Osteoblast (primary cell): ENCODE measurements at regions not wholly inside any gene's neighbourhood (a gene's known extent, or its start where the extent isn't known, plus 50 kb on each side); places are given as distances from the start of the nearest gene placed in this dataset.
"Not testable (repeated sequence)": the region's sequence is repeated elsewhere in the genome, so short reads cannot be mapped to it uniquely, and the experiment has no call there.

ENCODE experiments used
- DNase-seq: peaks from one replicate; pipeline ENCODE4 v3.0.0; 2011; ENCODE audit warnings: low spot score, mixed read lengths; ENCODE audit not compliant: insufficient read length; ENCODE audit errors: missing footprints
- H2AFZ ChIP-seq: 2 replicates; pipeline ENCODE4 v1.6.0; 2011; ENCODE audit warnings: mild to moderate bottlenecking, low read length
- H3K27ac ChIP-seq: 2 replicates; pipeline ENCODE4 v1.5.1; 2011; ENCODE audit warnings: mild to moderate bottlenecking, low read depth, low read length, moderate library complexity
- H3K27me3 ChIP-seq: 2 replicates; pipeline ENCODE4 v1.6.0; 2012; ENCODE audit warnings: mild to moderate bottlenecking, control low read depth, inconsistent platforms, low read length, moderate library complexity; ENCODE audit not compliant: insufficient read depth
- H3K36me3 ChIP-seq: 2 replicates; pipeline ENCODE4 v1.5.1; 2011; ENCODE audit warnings: mild to moderate bottlenecking, low read length, control low read depth, moderate library complexity; ENCODE audit not compliant: insufficient read depth
- H3K4me1 ChIP-seq: 2 replicates; pipeline ENCODE4 v1.5.1; 2011; ENCODE audit warnings: mild to moderate bottlenecking, low read length, control low read depth, moderate library complexity; ENCODE audit not compliant: insufficient read depth
- H3K4me2 ChIP-seq: 2 replicates; pipeline ENCODE4 v1.6.0; 2011; ENCODE audit warnings: mild to moderate bottlenecking, low read length; ENCODE audit not compliant: insufficient read depth
- H3K4me3 ChIP-seq: fragments of 200-600 bp; sonication (generic); 3 replicates; pipeline ENCODE4 v1.5.1; 2012; ENCODE audit warnings: mild to moderate bottlenecking, low read length, inconsistent platforms; ENCODE audit not compliant: insufficient read depth
- H3K79me2 ChIP-seq: 2 replicates; pipeline ENCODE4 v1.6.0; 2012; ENCODE audit warnings: mild to moderate bottlenecking, low read length, control low read depth, inconsistent platforms; ENCODE audit not compliant: insufficient read depth
- H3K9me3 ChIP-seq: 2 replicates; pipeline ENCODE4 v1.5.1; 2011; ENCODE audit warnings: low read depth, low read length, control low read depth
- H4K20me1 ChIP-seq: 2 replicates; pipeline ENCODE4 v1.6.0; 2012; ENCODE audit warnings: mild to moderate bottlenecking, low read length, control low read depth; ENCODE audit not compliant: insufficient read depth
- TF ChIP-seq, protein P1 (sequence below): IDR thresholded peaks from 2 replicates; pipeline ENCODE4 v1.5.1; 2011; ENCODE audit warnings: mild to moderate bottlenecking, low read depth, low read length, moderate library complexity; ENCODE audit errors: extremely low read depth

DNA sequence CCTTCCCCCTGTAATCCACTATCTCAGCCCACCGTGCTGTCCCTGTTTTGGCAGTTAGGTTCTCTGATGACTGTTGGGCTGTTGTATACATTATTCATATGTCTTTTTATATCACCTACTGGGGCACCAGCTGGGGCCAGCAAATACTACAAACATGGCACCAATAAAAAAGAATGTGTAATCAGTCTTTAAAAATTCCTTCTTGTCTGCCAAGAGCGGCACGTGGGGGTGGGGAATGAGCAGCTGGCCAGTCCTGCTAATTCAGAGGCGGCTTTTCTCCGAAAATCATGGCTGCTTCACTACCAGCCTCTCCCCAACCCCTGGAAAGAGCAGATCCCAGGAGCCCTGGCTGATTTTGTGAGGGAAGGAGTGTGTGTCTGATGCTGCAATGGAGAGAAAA is 77.7 kb upstream of the EEF2KMT start:
- Histone ChIP-seq H4K20me1 (no peaks in the 10 kb centered on the region), H3K27ac (no peak overlapping the region), H3K4me3 (no peak overlapping the region), H3K4me2 (no peak overlapping the region), H3K79me2 (no peaks in the 10 kb centered on the region), H2AFZ (no peak overlapping the region), H3K36me3 (no peaks in the 10 kb centered on the region), H3K4me1 (no peaks in the 10 kb centered on the region), H3K27me3 (no peaks in the 10 kb centered on the region), H3K9me3 (no peaks in the 10 kb centered on the region)
- TF ChIP-seq, protein P1, sequence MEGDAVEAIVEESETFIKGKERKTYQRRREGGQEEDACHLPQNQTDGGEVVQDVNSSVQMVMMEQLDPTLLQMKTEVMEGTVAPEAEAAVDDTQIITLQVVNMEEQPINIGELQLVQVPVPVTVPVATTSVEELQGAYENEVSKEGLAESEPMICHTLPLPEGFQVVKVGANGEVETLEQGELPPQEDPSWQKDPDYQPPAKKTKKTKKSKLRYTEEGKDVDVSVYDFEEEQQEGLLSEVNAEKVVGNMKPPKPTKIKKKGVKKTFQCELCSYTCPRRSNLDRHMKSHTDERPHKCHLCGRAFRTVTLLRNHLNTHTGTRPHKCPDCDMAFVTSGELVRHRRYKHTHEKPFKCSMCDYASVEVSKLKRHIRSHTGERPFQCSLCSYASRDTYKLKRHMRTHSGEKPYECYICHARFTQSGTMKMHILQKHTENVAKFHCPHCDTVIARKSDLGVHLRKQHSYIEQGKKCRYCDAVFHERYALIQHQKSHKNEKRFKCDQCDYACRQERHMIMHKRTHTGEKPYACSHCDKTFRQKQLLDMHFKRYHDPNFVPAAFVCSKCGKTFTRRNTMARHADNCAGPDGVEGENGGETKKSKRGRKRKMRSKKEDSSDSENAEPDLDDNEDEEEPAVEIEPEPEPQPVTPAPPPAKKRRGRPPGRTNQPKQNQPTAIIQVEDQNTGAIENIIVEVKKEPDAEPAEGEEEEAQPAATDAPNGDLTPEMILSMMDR = no peak
- no peak for DNase-seq

DNA sequence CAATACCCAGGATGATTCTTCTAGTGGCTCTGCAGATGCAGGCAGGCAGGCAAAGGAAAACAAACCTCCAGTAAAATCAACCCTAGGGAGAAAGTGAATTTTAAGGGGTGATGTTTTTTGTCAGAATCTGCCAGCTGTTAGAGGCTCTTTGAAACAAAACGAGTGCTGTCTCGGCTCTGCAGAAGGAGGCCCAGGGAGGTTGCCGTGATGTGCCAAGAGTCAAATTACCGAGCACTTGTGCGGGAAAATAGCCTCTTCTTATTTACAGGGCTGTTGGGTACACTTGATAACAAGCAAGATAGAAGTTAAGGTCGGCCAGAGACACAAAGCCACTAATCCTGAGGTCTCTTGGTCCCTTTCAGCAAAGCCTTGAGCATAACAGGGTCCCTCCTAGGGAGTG is 68.9 kb upstream of the EEF2KMT start:
- Histone ChIP-seq H3K4me2 (no peak overlapping the region), H4K20me1 (no peaks in the 10 kb centered on the region), H3K9me3 (no peaks in the 10 kb centered on the region), H3K4me3 (no peak overlapping the region), H3K79me2 (no peaks in the 10 kb centered on the region), H3K27me3 (no peaks in the 10 kb centered on the region), H3K27ac (no peak overlapping the region), H3K4me1 (no peaks in the 10 kb centered on the region), H2AFZ (no peak overlapping the region), H3K36me3 (no peaks in the 10 kb centered on the region)
- TF ChIP-seq, protein P1 = no peak
- no peak for DNase-seq

DNA sequence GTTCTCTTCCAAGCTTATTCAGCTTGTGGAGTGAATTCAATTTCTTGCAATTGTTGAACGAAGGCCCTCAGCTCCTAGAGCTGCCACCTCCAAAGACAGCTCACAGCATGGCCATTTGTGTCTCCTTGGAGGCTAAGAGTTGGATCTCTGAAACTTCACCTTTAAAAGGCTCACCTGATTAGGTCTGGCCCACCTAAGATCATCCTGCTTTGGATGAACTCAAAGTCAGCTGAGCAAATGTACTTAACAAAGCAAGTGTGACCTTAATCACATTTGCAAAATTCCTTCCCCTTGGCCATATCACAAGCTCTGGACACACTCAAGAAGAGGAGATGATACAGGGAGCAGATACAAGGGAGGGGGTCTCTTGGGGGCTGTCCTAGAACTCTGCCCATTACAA is 67.8 kb upstream of the EEF2KMT start:
- not testable (repeated sequence) for H3K36me3 ChIP-seq, H3K9me3 ChIP-seq, H4K20me1 ChIP-seq, H3K4me3 ChIP-seq, H3K4me2 ChIP-seq, H3K27me3 ChIP-seq, DNase-seq, H3K27ac ChIP-seq, H3K79me2 ChIP-seq, H2AFZ ChIP-seq, H3K4me1 ChIP-seq

DNA sequence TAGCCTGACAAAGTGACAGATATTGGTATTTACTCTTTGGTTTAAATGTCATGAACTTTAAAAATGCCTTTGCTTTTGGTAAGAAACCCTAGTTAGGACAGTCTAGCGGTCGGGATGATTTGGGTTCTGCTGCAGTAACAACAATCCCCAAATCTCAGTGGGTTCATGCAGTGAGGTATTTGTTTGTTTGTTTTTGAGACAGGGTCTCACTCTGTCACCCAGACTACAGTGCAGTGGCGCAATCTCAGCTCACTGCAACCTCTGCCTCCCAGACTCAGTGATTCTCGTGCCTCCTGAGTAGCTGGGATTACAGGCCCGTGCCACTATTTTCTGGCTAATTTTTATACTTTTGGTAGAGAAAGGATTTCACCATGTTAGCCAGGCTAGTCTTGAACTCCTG is 65.2 kb upstream of the EEF2KMT start:
- not testable (repeated sequence) for H3K36me3 ChIP-seq, H3K4me1 ChIP-seq, H4K20me1 ChIP-seq, H3K27me3 ChIP-seq, H3K4me2 ChIP-seq, H3K4me3 ChIP-seq, H3K27ac ChIP-seq, H3K79me2 ChIP-seq, H2AFZ ChIP-seq, DNase-seq, H3K9me3 ChIP-seq

DNA sequence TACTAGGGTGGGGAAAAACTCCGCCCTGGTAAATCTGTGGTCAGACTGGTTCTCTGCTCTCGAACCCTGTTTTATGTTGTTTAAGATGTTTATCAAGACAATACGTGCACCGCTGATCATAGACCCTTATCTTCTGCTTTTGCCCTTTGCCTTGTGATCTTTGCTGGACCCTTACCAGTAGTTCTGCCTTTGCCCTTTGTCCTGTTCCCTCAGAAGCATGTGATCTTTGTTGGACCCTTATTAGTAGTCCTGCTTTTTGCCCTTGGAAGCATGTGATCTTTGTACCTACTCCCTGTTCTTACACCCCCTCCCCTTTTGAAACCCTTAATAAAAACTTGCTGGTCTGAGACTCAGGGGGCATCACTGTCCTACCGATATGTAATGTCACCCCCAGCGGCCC is 64.3 kb upstream of the EEF2KMT start:
- not testable (repeated sequence) for H3K27ac ChIP-seq, H3K36me3 ChIP-seq, H3K27me3 ChIP-seq, DNase-seq, H3K4me1 ChIP-seq, H3K9me3 ChIP-seq, H3K4me3 ChIP-seq, H4K20me1 ChIP-seq, H2AFZ ChIP-seq, H3K79me2 ChIP-seq, H3K4me2 ChIP-seq

DNA sequence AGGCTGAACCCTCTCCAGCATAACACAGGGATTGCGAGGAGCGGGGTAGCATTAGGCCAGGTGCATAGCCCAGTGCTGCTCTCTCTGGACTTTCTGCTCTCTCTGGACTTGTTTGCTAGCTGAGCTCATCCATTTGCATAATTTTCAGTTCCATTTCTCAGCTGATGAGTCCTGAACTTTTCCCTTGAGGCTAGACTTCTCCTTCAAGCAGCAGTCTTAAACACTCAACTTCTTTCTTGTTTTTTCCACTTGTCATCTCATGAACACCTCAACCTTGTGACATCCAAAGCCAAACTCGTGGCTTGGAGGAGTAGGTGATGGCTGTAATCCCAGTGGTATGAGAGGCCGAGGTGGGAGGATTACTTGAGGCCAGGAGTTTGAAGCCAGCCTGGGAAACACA is 62.4 kb upstream of the EEF2KMT start:
- not testable (repeated sequence) for H3K4me2 ChIP-seq, H3K27ac ChIP-seq, H3K36me3 ChIP-seq, H3K4me3 ChIP-seq, DNase-seq, H3K79me2 ChIP-seq, H3K4me1 ChIP-seq, H3K27me3 ChIP-seq, H2AFZ ChIP-seq, H4K20me1 ChIP-seq, H3K9me3 ChIP-seq

DNA sequence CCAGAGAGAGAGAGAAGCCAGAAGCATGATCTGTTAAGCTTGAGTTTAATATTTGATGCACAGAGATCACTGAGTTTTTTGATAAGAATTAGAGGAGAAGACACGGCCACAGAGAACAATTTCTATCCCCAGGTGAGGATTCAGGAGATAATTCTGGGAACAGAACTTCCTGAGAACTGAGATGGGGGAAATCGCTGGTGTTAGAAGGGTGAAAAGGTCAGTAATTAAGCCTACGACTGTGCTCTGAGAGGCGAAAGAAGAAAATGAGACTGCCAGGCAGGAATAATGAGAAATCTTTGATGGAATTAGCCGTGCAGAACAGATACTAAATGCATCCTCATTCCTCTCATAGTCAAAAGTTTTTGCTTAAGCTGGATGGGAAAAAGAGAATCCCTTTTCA is 61.9 kb upstream of the EEF2KMT start:
- H3K4me1 ChIP-seq, H3K79me2 ChIP-seq, H4K20me1 ChIP-seq, DNase-seq, H3K9me3 ChIP-seq, H3K4me3 ChIP-seq, H3K27ac ChIP-seq, H2AFZ ChIP-seq, H3K27me3 ChIP-seq, H3K36me3 ChIP-seq, H3K4me2 ChIP-seq: not testable (repeated sequence)
